HG03060 (cell line): ENCODE measurements at regions not wholly inside any gene's neighbourhood (a gene's known extent, or its start where the extent isn't known, plus 50 kb on each side); places are given as distances from the start of the nearest gene placed in this dataset.
"Not testable (repeated sequence)": the region's sequence is repeated elsewhere in the genome, so short reads cannot be mapped to it uniquely, and the experiment has no call there.

Experiments used
- ATAC-seq: cut with Tn5 transposase; IDR thresholded peaks from one replicate; pipeline ENCODE4 v1.9.1; 2021; ENCODE audit warnings: low read depth, moderate number of reproducible peaks; ENCODE audit not compliant: unreplicated experiment

- ATAC-seq: no peak
These were observed 358.5 kb downstream of the DAD1 start for GRCh38 chr14:22230517-22230916.

GRCh38 chr14:22227084-22227483 is 361.9 kb downstream of the DAD1 start:
- ATAC-seq: no peak

- ATAC-seq: no peak
These were observed 362.6 kb downstream of the DAD1 start for GRCh38 chr14:22226381-22226780.

GRCh38 chr14:22225516-22226140 is 363.4 kb downstream of the DAD1 start:
- ATAC-seq: no peak

- no peak for ATAC-seq
These were observed 367.5 kb downstream of the DAD1 start for GRCh38 chr14:22221508-22221907.

- no peak for ATAC-seq
These were observed 368.6 kb downstream of the DAD1 start for GRCh38 chr14:22220427-22220826.

- ATAC-seq: no peak
These were observed 370.3 kb downstream of the DAD1 start for GRCh38 chr14:22218728-22219127.

- no peak for ATAC-seq
These were observed 375.9 kb downstream of the DAD1 start for GRCh38 chr14:22213120-22213519.

GRCh38 chr14:22210906-22211305 is 378.1 kb downstream of the DAD1 start:
- ATAC-seq: no peak

- no peak for ATAC-seq
These were observed 379.0 kb downstream of the DAD1 start for GRCh38 chr14:22210026-22210425.

GRCh38 chr14:22203036-22203435 is 386.0 kb downstream of the DAD1 start:
- no peak for ATAC-seq

GRCh38 chr14:22202313-22202712 is 386.7 kb downstream of the DAD1 start:
- ATAC-seq: no peak

GRCh38 chr14:22200977-22201605 is 387.9 kb downstream of the DAD1 start:
- no peak for ATAC-seq

GRCh38 chr14:22200131-22200530 is 388.9 kb downstream of the DAD1 start:
- not testable (repeated sequence) for ATAC-seq

GRCh38 chr14:22194664-22195063 is 394.4 kb downstream of the DAD1 start:
- ATAC-seq: no peak

- ATAC-seq: no peak
These were observed 398.4 kb downstream of the DAD1 start for GRCh38 chr14:22190411-22191191.

- ATAC-seq: no peak
These were observed 399.1 kb downstream of the DAD1 start for GRCh38 chr14:22189881-22190280.

GRCh38 chr14:22188318-22188717 is 400.7 kb downstream of the DAD1 start:
- no peak for ATAC-seq

GRCh38 chr14:22185789-22186188 is 403.2 kb downstream of the DAD1 start:
- no peak for ATAC-seq

GRCh38 chr14:22185191-22185590 is 403.8 kb downstream of the DAD1 start:
- no peak for ATAC-seq

- no peak for ATAC-seq
These were observed 404.2 kb downstream of the DAD1 start for GRCh38 chr14:22184830-22185168.
